Muscle layer of duodenum (tissue), 2 donors: ENCODE measurements at regions not wholly inside any gene's neighbourhood (a gene's known extent, or its start where the extent isn't known, plus 50 kb on each side); places are given as distances from the start of the nearest gene placed in this dataset.

ENCODE experiments used
- H3K27ac ChIP-seq: one replicate; pipeline ENCODE4 v1.7.0; 2013; ENCODE audit warnings: mild to moderate bottlenecking, low read length
- H3K27me3 ChIP-seq: one replicate; pipeline ENCODE4 v1.7.0; 2013; ENCODE audit warnings: low read depth, mild to moderate bottlenecking, control low read depth, low read length
- H3K36me3 ChIP-seq, 2 donors: one replicate each; pipeline ENCODE4 v1.7.0; 2013; ENCODE audit warnings: low read length in 2 of 2, control low read depth in 1 of 2, mild to moderate bottlenecking in 1 of 2; ENCODE audit not compliant: insufficient read depth in 2 of 2, control insufficient read depth in 1 of 2
- H3K4me1 ChIP-seq, 2 donors: one replicate each; pipeline ENCODE4 v1.7.0; 2013; ENCODE audit warnings: low read length in 2 of 2, mild to moderate bottlenecking in 2 of 2, control low read depth in 1 of 2, moderate library complexity in 1 of 2; ENCODE audit not compliant: insufficient read depth in 2 of 2, control insufficient read depth in 1 of 2
- H3K4me3 ChIP-seq, 2 donors: one replicate each; pipeline ENCODE4 v1.7.0; 2013; ENCODE audit warnings: low read length in 2 of 2, low read depth in 1 of 2, mild to moderate bottlenecking in 1 of 2
- H3K9me3 ChIP-seq, 2 donors: one replicate each; pipeline ENCODE4 v1.7.0; 2013; ENCODE audit warnings: low read length in 2 of 2, control low read depth in 1 of 2, mild to moderate bottlenecking in 1 of 2; ENCODE audit not compliant: control insufficient read depth in 1 of 2
- donor health status: healthy.

DNA sequence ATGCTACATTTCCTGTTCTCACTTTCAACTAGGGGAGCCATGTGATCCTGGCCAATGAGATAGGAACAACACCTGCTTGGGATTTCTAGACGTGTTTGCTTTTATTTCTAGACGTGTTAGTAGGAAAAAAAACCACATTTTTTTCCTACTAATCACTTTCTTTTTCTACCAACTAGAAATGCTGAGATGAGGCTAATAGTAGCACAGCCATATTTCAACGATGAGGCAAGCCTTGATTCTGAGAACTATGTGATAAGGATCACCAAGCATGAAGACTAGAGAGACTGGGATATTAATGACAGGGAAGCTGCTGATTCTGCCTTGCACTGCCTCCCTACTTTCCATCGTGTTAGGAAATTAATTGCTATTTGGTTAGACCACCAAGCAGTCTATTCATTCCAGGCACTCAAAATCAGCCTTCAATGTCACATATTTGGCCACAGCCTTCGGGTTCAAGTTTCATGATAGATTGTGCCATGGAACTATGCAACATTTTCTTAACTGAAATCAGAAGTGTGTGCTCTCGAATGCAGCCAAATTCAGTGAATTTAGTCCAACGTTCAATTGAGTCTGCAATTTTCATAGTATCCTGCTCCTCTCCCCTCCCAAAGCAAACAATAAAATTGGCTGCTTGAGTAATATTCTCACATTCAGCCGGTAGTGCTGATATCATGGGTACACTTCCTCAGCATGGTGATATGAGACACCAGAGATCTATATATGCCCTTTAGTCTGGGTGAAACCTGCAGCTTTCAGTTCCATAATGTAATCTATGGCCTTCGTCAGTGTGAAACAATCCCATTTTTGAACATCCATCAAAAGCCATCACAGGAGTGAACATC is 98.1 kb downstream of the GPR37 start:
- Histone ChIP-seq H3K4me1 (no peaks in the 10 kb centered on the region), H3K27ac (no peak overlapping the region), H3K4me3 (no peak overlapping the region), H3K27me3 (no peaks in the 10 kb centered on the region), H3K36me3 (no peaks in the 10 kb centered on the region), H3K9me3 (no peaks in the 10 kb centered on the region)

DNA sequence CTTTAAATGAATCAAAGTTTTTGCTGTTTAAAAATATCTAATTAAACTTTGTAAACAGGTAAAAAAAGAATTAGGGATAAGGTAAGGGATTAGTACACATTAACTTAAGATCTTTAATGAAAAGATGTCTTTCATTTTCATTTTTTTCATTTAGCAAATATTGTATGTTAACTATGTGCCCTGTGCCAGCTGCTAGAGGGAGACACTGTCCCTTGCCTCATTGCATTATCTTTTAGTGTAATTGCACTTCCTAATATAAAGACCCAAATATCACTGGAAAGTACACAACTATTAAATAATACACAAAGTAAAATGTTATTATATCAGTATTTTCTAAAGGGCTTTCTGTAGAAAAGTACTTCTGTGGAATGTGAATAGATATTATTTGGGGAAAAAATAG is 102.7 kb downstream of the GPR37 start:
- Histone ChIP-seq H3K27ac (no peak overlapping the region), H3K4me3 (no peak overlapping the region), H3K27me3 (no peaks in the 10 kb centered on the region), H3K36me3 (no peaks in the 10 kb centered on the region), H3K9me3 (no peaks in the 10 kb centered on the region), H3K4me1 (no peaks in the 10 kb centered on the region)

- Histone ChIP-seq H3K4me1 (no peaks in the 10 kb centered on the region), H3K4me3 (no peak overlapping the region), H3K27me3 (no peaks in the 10 kb centered on the region), H3K9me3 (no peaks in the 10 kb centered on the region), H3K27ac (no peak overlapping the region), H3K36me3 (no peaks in the 10 kb centered on the region)
These were observed 103.2 kb downstream of the GPR37 start for GRCh38 chr7:124662372-124662771.

- no peaks in the 10 kb centered on the region for H3K9me3 ChIP-seq
- no peak overlapping the region for H3K4me3 ChIP-seq
- no peaks in the 10 kb centered on the region for H3K36me3 ChIP-seq
- no peaks in the 10 kb centered on the region for H3K4me1 ChIP-seq
- H3K27ac ChIP-seq = no peak overlapping the region
- H3K27me3 ChIP-seq = no peaks in the 10 kb centered on the region
These were observed 109.6 kb downstream of the GPR37 start for GRCh38 chr7:124655990-124656389.

GRCh38 chr7:124652237-124652636 is 113.4 kb downstream of the GPR37 start:
- Histone ChIP-seq H3K27me3 (no peaks in the 10 kb centered on the region), H3K36me3 (no peaks in the 10 kb centered on the region), H3K4me1 (no peaks in the 10 kb centered on the region), H3K9me3 (no peaks in the 10 kb centered on the region), H3K27ac (no peak overlapping the region), H3K4me3 (no peak overlapping the region)

DNA sequence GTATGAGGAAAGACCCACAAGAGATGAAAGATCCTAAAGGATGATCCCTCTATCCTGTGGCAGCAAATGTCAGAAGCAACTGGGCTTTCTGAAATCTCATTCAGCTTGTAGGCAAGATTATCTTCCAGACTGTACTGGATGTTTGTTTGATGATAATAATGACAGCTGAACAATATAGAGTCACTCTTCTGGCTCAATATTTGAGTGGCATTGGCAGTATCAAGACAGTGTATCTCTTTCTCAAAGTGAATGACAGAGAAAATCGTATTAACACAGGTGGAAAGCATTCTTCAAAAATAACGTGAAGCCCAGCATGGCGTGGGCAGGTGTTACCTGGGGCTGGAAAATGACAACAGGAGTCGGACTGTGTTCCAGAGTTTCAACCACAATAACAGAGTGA is 114.5 kb downstream of the GPR37 start:
- H3K27me3 ChIP-seq = no peaks in the 10 kb centered on the region
- no peaks in the 10 kb centered on the region for H3K9me3 ChIP-seq
- no peak overlapping the region for H3K4me3 ChIP-seq
- no peak overlapping the region for H3K27ac ChIP-seq
- H3K36me3 ChIP-seq = no peaks in the 10 kb centered on the region
- no peaks in the 10 kb centered on the region for H3K4me1 ChIP-seq

GRCh38 chr7:124649397-124650014 is 116.1 kb downstream of the GPR37 start:
- H3K27ac ChIP-seq = no peak overlapping the region
- peak overlapping the region in 1 of 2 donors; percentile 16 for H3K4me3 ChIP-seq
- no peaks in the 10 kb centered on the region for H3K9me3 ChIP-seq
- no peaks in the 10 kb centered on the region for H3K4me1 ChIP-seq
- H3K27me3 ChIP-seq = no peaks in the 10 kb centered on the region
- no peaks in the 10 kb centered on the region for H3K36me3 ChIP-seq

DNA sequence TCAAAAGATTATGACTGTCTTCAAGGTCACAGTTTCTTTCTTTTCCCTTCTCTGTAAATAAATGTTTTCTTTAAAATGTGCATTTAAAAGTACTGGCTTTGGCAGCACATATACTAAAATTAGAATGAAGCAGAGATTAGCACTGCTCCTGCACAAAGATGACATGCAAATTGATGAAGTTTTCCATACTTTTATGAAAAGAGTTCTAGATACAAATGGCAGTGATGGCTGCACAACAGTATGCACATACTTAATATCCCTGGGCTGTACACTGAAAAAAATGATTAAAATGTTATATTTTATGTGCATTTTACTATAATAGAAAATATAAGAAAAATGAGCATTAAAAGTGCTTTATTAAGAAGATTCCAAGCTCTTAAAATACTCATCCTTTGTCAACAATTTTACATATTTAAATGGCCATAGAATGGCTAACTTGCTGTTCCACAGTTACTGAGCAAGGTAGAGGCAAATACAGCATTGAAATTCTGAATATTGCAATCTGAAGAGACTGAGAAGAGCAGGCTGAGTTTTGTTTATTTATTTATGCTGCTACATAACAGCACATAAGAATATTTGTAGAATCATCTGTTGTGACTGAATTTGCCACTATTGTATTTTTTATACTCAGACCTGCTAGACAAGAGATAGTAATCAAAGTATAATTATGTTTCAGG is 117.8 kb downstream of the GPR37 start:
- Histone ChIP-seq H3K27me3 (no peaks in the 10 kb centered on the region), H3K27ac (no peak overlapping the region)

DNA sequence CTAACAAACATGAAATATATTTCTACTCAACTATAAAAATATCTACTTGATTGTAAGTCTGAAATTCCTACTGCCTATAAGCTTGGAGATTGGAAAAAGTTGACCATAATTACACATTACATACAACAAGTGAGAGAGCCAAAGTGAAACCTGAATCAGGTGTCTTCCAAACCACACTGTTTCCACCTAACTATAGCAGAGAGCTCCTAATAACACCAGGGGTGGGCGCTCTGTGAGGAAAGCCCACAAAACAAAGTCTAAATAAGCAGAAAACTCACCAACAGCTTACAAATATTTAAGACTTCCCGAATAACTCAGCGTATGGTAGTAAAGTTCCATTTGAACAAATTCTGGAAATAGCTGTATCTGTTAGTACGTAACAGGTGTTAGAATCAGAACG is 119.9 kb downstream of the GPR37 start:
- Histone ChIP-seq H3K4me1 (no peaks in the 10 kb centered on the region), H3K4me3 (no peak overlapping the region), H3K27ac (no peak overlapping the region), H3K9me3 (no peaks in the 10 kb centered on the region), H3K27me3 (no peaks in the 10 kb centered on the region), H3K36me3 (no peaks in the 10 kb centered on the region)

More for the DNA sequence above, 117.8 kb downstream of the GPR37 start:
- H3K9me3 ChIP-seq = no peaks in the 10 kb centered on the region
- H3K4me3 ChIP-seq = no peak overlapping the region
- H3K4me1 ChIP-seq = no peaks in the 10 kb centered on the region
- no peaks in the 10 kb centered on the region for H3K36me3 ChIP-seq

DNA sequence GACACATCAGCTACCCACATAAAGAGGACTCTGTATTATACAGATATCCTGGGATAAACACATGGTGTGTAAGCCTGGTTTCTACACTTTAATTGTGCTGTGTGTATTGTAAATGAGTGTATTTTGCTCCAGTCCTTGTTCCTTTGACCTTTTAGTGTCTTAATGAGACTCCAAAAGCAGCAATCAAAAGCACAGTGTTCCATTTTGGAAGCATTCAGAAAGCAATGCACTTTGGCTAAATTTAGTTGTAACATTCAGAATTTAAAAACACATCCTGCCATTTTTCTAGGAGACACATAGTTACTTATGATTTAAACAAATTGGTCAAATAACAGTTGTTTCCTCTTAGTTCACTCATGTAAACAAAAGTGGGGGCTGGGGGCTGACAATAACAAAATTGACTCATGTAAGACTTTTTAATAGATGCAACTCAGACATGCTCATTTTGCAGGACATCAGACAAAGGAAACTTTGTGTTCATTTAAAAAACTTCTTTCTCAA is 122.2 kb downstream of the GPR37 start:
- Histone ChIP-seq H3K27ac (no peak overlapping the region), H3K36me3 (no peaks in the 10 kb centered on the region), H3K9me3 (no peaks in the 10 kb centered on the region), H3K4me1 (no peaks in the 10 kb centered on the region), H3K27me3 (no peaks in the 10 kb centered on the region), H3K4me3 (no peak overlapping the region)

- H3K4me1 ChIP-seq = no peaks in the 10 kb centered on the region
- no peak overlapping the region for H3K4me3 ChIP-seq
- no peak overlapping the region for H3K27ac ChIP-seq
- H3K27me3 ChIP-seq = no peaks in the 10 kb centered on the region
- no peaks in the 10 kb centered on the region for H3K36me3 ChIP-seq
- peaks cover 0 to 3% of the 10 kb centered on the region in 2 donors for H3K9me3 ChIP-seq
These were observed 130.2 kb downstream of the GPR37 start for GRCh38 chr7:124635416-124635815.
